Keratinocyte (primary cell): ENCODE measurements at regions not wholly inside any gene's neighbourhood (a gene's known extent, or its start where the extent isn't known, plus 50 kb on each side); places are given as distances from the start of the nearest gene placed in this dataset.

Experiments
- DNase-seq: peaks from one replicate; pipeline ENCODE4 v3.0.0-alpha.2; 2011; ENCODE audit warnings: low read depth, missing footprints, low spot score
- FAIRE-seq: peaks from 2 replicates; lab custom pipeline; 2011; peaks lifted over from hg19 to GRCh38; lab: Jason Lieb, UNC
- H2AFZ ChIP-seq: 2 replicates; pipeline ENCODE4 v1.6.0; 2012; ENCODE audit warnings: low read length, control low read depth, inconsistent platforms; ENCODE audit not compliant: control insufficient read depth
- H3K27ac ChIP-seq: 2 replicates; pipeline ENCODE4 v1.5.1; 2011; ENCODE audit warnings: low read length; ENCODE audit not compliant: control insufficient read depth, insufficient read depth
- H3K27me3 ChIP-seq: 3 replicates; pipeline ENCODE4 v1.6.0; 2011; ENCODE audit warnings: low read length; ENCODE audit not compliant: control insufficient read depth, insufficient read depth; ENCODE audit errors: extremely low read depth
- H3K36me3 ChIP-seq, 2 experiments: 2 replicates in 1 of 2; 3 replicates in 1 of 2; pipeline ENCODE4 v1.5.1; 2011; ENCODE audit warnings: low read length in 2 of 2, mild to moderate bottlenecking in 1 of 2; ENCODE audit not compliant: control insufficient read depth in 2 of 2, insufficient read depth in 2 of 2; ENCODE audit errors: extremely low read depth in 1 of 2
- H3K4me1 ChIP-seq: 3 replicates; pipeline ENCODE4 v1.5.1; 2011; ENCODE audit warnings: low read length; ENCODE audit not compliant: control insufficient read depth, insufficient read depth; ENCODE audit errors: extremely low read depth
- H3K4me2 ChIP-seq: 3 replicates; pipeline ENCODE4 v1.6.0; 2011; ENCODE audit warnings: low read depth, low read length; ENCODE audit not compliant: control insufficient read depth, insufficient read depth; ENCODE audit errors: extremely low read depth
- H3K4me3 ChIP-seq, 3 experiments: fragments of 200-600 bp in 1 of 3; sonication (generic) in 1 of 3; 2 replicates in 2 of 3; 3 replicates in 1 of 3; pipeline ENCODE4 v1.5.1; 2011 to 2016; ENCODE audit warnings: low read length in 3 of 3, mild to moderate bottlenecking in 3 of 3, control low read depth in 2 of 3, inconsistent platforms in 1 of 3, low read depth in 1 of 3, mixed read lengths in 1 of 3, mixed run types in 1 of 3, moderate library complexity in 1 of 3; ENCODE audit not compliant: control insufficient read depth in 2 of 3, insufficient read depth in 2 of 3; ENCODE audit errors: extremely low read depth in 1 of 3
- H3K79me2 ChIP-seq: 2 replicates; pipeline ENCODE4 v1.6.0; 2012; ENCODE audit warnings: low read length; ENCODE audit not compliant: control insufficient read depth, insufficient read depth
- H3K9ac ChIP-seq: 3 replicates; pipeline ENCODE4 v1.6.0; 2011; ENCODE audit warnings: low read length; ENCODE audit not compliant: control insufficient read depth, insufficient read depth; ENCODE audit errors: extremely low read depth
- H3K9me1 ChIP-seq: 3 replicates; pipeline ENCODE4 v1.6.0; 2011; ENCODE audit warnings: low read length; ENCODE audit not compliant: control insufficient read depth, insufficient read depth; ENCODE audit errors: extremely low read depth
- H3K9me3 ChIP-seq: 2 replicates; pipeline ENCODE4 v1.5.1; 2012; ENCODE audit warnings: low read depth, low read length; ENCODE audit not compliant: control insufficient read depth
- H4K20me1 ChIP-seq: 3 replicates; pipeline ENCODE4 v1.6.0; 2011; ENCODE audit warnings: low read length; ENCODE audit not compliant: control insufficient read depth, insufficient read depth; ENCODE audit errors: extremely low read depth
- EZH2 ChIP-seq: IDR thresholded peaks from one replicate; pipeline ENCODE4 v1.6.1; 2012; ENCODE audit warnings: inconsistent platforms, mild to moderate bottlenecking, low read length, moderate library complexity
- dilution Hi-C: fragments of 300-500 bp; cut with MboI; formaldehyde crosslinking; loops from one replicate; pipeline ENCODE4 v1.7.0; 2020; ENCODE audit warnings: low sequenced_read_pairs; ENCODE audit not compliant: extremely low pct_ligation_motif_present
- TF ChIP-seq, protein P1 (sequence below), 3 experiments: IDR thresholded peaks in 1 of 3; conservative IDR thresholded peaks in 1 of 3; optimal IDR thresholded peaks in 1 of 3; 2 replicates in 2 of 3; 3 replicates in 1 of 3; pipeline versions ENCODE3 to v1.5.1; 2011; ENCODE audit warnings: low read length in 3 of 3, mild to moderate bottlenecking in 3 of 3, moderate library complexity in 2 of 3, control low read depth in 1 of 3, inconsistent platforms in 1 of 3; ENCODE audit not compliant: insufficient read depth in 2 of 3; ENCODE audit errors: extremely low read depth in 1 of 3

DNA sequence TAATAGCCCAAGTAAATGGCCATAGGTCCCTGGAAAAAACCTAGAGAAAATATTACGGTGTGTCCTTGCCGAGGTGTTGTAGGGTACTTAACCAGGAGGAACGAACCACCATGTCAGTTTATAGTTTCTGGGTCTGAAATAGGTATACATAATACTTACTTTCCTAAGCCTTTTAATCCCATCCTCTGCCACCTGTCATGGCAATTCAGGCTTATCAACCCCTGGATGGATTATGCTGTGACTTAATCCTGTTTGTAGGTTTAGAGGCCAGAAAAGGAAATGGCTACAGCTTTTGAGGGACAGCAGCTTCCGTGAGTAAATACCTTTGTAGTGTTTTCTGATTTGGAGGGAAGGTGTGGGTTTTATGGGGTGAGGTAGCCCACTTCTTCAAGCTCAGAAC is 89.1 kb upstream of the PTPRD start:
- no peak for TF ChIP-seq EZH2
- TF ChIP-seq, protein P1, sequence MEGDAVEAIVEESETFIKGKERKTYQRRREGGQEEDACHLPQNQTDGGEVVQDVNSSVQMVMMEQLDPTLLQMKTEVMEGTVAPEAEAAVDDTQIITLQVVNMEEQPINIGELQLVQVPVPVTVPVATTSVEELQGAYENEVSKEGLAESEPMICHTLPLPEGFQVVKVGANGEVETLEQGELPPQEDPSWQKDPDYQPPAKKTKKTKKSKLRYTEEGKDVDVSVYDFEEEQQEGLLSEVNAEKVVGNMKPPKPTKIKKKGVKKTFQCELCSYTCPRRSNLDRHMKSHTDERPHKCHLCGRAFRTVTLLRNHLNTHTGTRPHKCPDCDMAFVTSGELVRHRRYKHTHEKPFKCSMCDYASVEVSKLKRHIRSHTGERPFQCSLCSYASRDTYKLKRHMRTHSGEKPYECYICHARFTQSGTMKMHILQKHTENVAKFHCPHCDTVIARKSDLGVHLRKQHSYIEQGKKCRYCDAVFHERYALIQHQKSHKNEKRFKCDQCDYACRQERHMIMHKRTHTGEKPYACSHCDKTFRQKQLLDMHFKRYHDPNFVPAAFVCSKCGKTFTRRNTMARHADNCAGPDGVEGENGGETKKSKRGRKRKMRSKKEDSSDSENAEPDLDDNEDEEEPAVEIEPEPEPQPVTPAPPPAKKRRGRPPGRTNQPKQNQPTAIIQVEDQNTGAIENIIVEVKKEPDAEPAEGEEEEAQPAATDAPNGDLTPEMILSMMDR (optimal IDR thresholded peaks at IDR 0.05 in 1 of 3, IDR thresholded peaks at IDR 0.05 in 1 of 3, conservative IDR thresholded peaks at IDR 0.05 in 1 of 3; ENCODE audit: extremely low read depth in 1 of 3, insufficient read depth in 2 of 3, low read length in 3 of 3): no peak
- Histone ChIP-seq H3K27me3 (no peaks in the 10 kb centered on the region), H3K9me1 (no peaks in the 10 kb centered on the region), H3K36me3 (no peaks in the 10 kb centered on the region), H3K4me2 (no peak overlapping the region), H4K20me1 (no peaks in the 10 kb centered on the region), H3K4me1 (no peaks in the 10 kb centered on the region), H3K27ac (no peak overlapping the region), H3K9me3 (no peaks in the 10 kb centered on the region), H3K79me2 (no peaks in the 10 kb centered on the region), H2AFZ (no peak overlapping the region), H3K9ac (no peak overlapping the region), H3K4me3 (no peak overlapping the region)
- dilution Hi-C loops: no loop called here
- DNase-seq (no peak), FAIRE-seq (no peak)

DNA sequence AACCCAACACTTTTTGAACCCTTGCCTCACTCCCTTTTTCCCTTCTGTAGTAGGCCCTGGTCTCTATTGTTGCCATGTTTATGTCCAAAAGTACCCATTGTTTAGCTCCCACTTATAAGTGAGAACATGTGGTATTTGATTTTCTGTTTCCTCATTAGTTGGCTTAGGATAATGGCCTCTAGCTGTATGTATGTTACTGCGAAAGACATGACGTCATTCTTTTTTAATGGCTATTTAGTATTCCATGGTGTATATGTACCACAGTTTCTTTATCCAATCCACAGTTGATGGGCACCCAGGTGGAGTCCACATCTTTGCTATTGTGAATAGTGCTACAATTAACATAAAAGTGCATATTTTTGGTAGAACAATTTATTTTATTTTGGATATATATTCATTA is 90.3 kb upstream of the PTPRD start:
- H3K79me2 ChIP-seq: no peaks in the 10 kb centered on the region
- no peak for DNase-seq
- H3K27ac ChIP-seq: no peak overlapping the region
- no peak overlapping the region for H3K9ac ChIP-seq
- H4K20me1 ChIP-seq: no peaks in the 10 kb centered on the region
- TF ChIP-seq EZH2: no peak
- TF ChIP-seq, protein P1 (optimal IDR thresholded peaks at IDR 0.05 in 1 of 3, IDR thresholded peaks at IDR 0.05 in 1 of 3, conservative IDR thresholded peaks at IDR 0.05 in 1 of 3; ENCODE audit: extremely low read depth in 1 of 3, insufficient read depth in 2 of 3, low read length in 3 of 3): no peak
- H3K9me1 ChIP-seq: no peaks in the 10 kb centered on the region
- H3K36me3 ChIP-seq: no peaks in the 10 kb centered on the region
- dilution Hi-C loops: no loop called here
- FAIRE-seq: no peak
- no peak overlapping the region for H2AFZ ChIP-seq
- no peaks in the 10 kb centered on the region for H3K4me1 ChIP-seq
- H3K9me3 ChIP-seq: no peaks in the 10 kb centered on the region
- H3K4me2 ChIP-seq: no peak overlapping the region
- H3K4me3 ChIP-seq: no peak overlapping the region
- no peaks in the 10 kb centered on the region for H3K27me3 ChIP-seq
